HCT116 (cell line): ENCODE measurements at regions not wholly inside any gene's neighbourhood (a gene's known extent, or its start where the extent isn't known, plus 50 kb on each side); places are given as distances from the start of the nearest gene placed in this dataset.

ENCODE experiments used
- POLR2A ChIP-seq: IDR thresholded peaks from 2 replicates; pipeline ENCODE4 v1.7.0; 2011; ENCODE audit warnings: borderline replicate concordance; ENCODE audit not compliant: insufficient read depth, insufficient read length; ENCODE audit errors: extremely low read depth
- POLR2AphosphoS5 ChIP-seq: IDR thresholded peaks from 2 replicates; pipeline ENCODE4 v1.6.1; 2011; ENCODE audit warnings: mild to moderate bottlenecking, low read depth, low read length, moderate library complexity
- TF ChIP-seq, protein P1 (sequence below): IDR thresholded peaks from 2 replicates; pipeline ENCODE4 v1.6.1; 2012; ENCODE audit warnings: low read depth
- TF ChIP-seq, protein P2 (sequence below), 3 experiments: fragments of 200-600 bp in 1 of 3; sonication (generic) in 1 of 3; IDR thresholded peaks in 2 of 3; conservative IDR thresholded peaks in 1 of 3; 2 replicates each; pipeline ENCODE4 v1.5.1; 2012 to 2017; ENCODE audit warnings: low read depth in 2 of 3, low read length in 2 of 3, antibody characterized with exemption in 1 of 3, borderline replicate concordance in 1 of 3, control low read depth in 1 of 3, mild to moderate bottlenecking in 1 of 3, mixed read lengths in 1 of 3, mixed run types in 1 of 3, moderate library complexity in 1 of 3; ENCODE audit not compliant: insufficient read depth in 1 of 3
- TF ChIP-seq, protein P3 (sequence below): IDR thresholded peaks from 2 replicates; pipeline ENCODE4 v1.6.1; 2011; ENCODE audit warnings: mild to moderate bottlenecking, low read length, moderate library complexity; ENCODE audit not compliant: insufficient replicate concordance; ENCODE audit errors: extremely low read depth

DNA sequence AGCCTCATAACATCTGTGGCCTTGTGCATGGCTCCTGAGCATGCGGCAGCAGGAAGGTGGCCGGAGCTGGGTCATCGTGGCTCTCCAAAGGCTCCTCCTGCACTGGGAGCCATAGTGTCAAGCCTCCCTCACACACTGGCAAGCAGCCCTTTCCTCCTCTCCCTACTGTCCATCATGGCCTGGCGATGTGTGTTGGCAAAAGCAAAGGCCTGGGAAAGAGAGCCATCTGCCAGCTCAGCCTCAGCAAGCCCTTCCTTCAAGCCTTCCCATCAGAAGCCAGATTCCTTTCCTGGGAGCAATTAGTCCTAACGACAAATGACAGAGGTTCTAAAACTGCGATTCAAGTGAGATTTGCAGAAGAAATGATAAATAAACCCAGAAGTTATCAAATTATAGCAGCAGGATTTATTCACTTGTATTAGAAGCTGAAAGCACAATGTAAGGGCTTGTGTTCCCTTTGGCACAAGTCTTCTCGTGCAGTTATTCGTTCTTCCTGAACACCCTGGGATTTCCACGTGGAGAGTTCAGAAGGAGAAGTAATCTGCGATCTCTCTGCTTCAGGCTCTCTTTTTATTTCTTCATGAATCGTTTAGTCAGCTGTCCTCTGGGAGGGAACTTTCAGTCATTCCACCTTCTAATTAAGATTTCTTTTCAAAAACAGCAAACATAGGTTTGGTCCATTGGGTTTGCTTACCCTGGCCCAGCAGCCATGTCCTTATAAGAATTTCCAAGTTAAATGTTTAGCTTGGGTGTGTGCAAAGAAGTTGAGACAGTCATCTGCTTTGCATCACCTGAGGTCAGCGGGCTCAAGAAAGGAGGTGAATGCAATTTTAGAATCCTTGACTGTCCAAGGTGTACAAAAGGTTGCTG, 110.3 kb upstream of the TMC3 start:
- TF ChIP-seq POLR2AphosphoS5 (no peak), POLR2A (no peak)
- TF ChIP-seq, protein P1, sequence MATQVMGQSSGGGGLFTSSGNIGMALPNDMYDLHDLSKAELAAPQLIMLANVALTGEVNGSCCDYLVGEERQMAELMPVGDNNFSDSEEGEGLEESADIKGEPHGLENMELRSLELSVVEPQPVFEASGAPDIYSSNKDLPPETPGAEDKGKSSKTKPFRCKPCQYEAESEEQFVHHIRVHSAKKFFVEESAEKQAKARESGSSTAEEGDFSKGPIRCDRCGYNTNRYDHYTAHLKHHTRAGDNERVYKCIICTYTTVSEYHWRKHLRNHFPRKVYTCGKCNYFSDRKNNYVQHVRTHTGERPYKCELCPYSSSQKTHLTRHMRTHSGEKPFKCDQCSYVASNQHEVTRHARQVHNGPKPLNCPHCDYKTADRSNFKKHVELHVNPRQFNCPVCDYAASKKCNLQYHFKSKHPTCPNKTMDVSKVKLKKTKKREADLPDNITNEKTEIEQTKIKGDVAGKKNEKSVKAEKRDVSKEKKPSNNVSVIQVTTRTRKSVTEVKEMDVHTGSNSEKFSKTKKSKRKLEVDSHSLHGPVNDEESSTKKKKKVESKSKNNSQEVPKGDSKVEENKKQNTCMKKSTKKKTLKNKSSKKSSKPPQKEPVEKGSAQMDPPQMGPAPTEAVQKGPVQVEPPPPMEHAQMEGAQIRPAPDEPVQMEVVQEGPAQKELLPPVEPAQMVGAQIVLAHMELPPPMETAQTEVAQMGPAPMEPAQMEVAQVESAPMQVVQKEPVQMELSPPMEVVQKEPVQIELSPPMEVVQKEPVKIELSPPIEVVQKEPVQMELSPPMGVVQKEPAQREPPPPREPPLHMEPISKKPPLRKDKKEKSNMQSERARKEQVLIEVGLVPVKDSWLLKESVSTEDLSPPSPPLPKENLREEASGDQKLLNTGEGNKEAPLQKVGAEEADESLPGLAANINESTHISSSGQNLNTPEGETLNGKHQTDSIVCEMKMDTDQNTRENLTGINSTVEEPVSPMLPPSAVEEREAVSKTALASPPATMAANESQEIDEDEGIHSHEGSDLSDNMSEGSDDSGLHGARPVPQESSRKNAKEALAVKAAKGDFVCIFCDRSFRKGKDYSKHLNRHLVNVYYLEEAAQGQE, result no peak
- TF ChIP-seq, protein P2, sequence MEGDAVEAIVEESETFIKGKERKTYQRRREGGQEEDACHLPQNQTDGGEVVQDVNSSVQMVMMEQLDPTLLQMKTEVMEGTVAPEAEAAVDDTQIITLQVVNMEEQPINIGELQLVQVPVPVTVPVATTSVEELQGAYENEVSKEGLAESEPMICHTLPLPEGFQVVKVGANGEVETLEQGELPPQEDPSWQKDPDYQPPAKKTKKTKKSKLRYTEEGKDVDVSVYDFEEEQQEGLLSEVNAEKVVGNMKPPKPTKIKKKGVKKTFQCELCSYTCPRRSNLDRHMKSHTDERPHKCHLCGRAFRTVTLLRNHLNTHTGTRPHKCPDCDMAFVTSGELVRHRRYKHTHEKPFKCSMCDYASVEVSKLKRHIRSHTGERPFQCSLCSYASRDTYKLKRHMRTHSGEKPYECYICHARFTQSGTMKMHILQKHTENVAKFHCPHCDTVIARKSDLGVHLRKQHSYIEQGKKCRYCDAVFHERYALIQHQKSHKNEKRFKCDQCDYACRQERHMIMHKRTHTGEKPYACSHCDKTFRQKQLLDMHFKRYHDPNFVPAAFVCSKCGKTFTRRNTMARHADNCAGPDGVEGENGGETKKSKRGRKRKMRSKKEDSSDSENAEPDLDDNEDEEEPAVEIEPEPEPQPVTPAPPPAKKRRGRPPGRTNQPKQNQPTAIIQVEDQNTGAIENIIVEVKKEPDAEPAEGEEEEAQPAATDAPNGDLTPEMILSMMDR (IDR thresholded peaks at IDR 0.05 in 2 of 3, conservative IDR thresholded peaks at IDR 0.05 in 1 of 3; ENCODE audit: borderline replicate concordance in 1 of 3, insufficient read depth in 1 of 3, low read depth in 2 of 3, low read length in 2 of 3), result no peak
- TF ChIP-seq, protein P3, sequence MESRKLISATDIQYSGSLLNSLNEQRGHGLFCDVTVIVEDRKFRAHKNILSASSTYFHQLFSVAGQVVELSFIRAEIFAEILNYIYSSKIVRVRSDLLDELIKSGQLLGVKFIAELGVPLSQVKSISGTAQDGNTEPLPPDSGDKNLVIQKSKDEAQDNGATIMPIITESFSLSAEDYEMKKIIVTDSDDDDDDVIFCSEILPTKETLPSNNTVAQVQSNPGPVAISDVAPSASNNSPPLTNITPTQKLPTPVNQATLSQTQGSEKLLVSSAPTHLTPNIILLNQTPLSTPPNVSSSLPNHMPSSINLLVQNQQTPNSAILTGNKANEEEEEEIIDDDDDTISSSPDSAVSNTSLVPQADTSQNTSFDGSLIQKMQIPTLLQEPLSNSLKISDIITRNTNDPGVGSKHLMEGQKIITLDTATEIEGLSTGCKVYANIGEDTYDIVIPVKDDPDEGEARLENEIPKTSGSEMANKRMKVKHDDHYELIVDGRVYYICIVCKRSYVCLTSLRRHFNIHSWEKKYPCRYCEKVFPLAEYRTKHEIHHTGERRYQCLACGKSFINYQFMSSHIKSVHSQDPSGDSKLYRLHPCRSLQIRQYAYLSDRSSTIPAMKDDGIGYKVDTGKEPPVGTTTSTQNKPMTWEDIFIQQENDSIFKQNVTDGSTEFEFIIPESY, result no peak
